WTC11 (cell line): ENCODE measurements at regions not wholly inside any gene's neighbourhood (a gene's known extent, or its start where the extent isn't known, plus 50 kb on each side); places are given as distances from the start of the nearest gene placed in this dataset.

Experiments
- ATAC-seq: fragments of 200-7000 bp; cut with Tn5 transposase; 2 replicates; pipeline ENCODE4 v1.10.0; 2021; ENCODE audit warnings: mild to moderate bottlenecking, moderate library complexity
- CTCF ChIA-PET: fragments of 300-600 bp; sonication (Branson Sonifier 250); formaldehyde crosslinking; loops from one replicate; lab custom pipeline; 2021; ENCODE audit warnings: antibody characterized with exemption; lab: Charles Lee
- POLR2A ChIA-PET: fragments of 350-600 bp; sonication (Branson Sonifier 250); formaldehyde crosslinking; loops from one replicate; lab custom pipeline; 2021; ENCODE audit warnings: antibody characterized with exemption; lab: Charles Lee
- DNase-seq: peaks from one replicate; pipeline ENCODE4 v3.0.0; 2021; ENCODE audit warnings: low spot score
- H3K27ac Mint-ChIP-seq: 2 replicates; pipeline ENCODE4 v1.8.0; 2021; ENCODE audit warnings: mixed read lengths
- H3K27me3 Mint-ChIP-seq: 2 replicates; pipeline ENCODE4 v1.8.0; 2021; ENCODE audit warnings: low read depth, mild to moderate bottlenecking, moderate library complexity, mixed read lengths
- H3K36me3 Mint-ChIP-seq: 2 replicates; pipeline ENCODE4 v1.8.0; 2021; ENCODE audit warnings: mixed read lengths
- H3K4me1 Mint-ChIP-seq: 2 replicates; pipeline ENCODE4 v1.8.0; 2022; ENCODE audit warnings: mixed read lengths
- H3K4me3 Mint-ChIP-seq: 2 replicates; pipeline ENCODE4 v1.8.0; 2021; ENCODE audit warnings: mild to moderate bottlenecking, moderate library complexity, mixed read lengths
- H3K9me3 Mint-ChIP-seq: 2 replicates; pipeline ENCODE4 v1.8.0; 2021; ENCODE audit warnings: mixed read lengths
- ATF3 ChIP-seq: sonication (generic); formaldehyde crosslinking; conservative IDR thresholded peaks from 2 replicates; pipeline ENCODE4 v1.8.1; 2022; ENCODE audit warnings: mild to moderate bottlenecking, missing genetic modification reagents
- EMX1 ChIP-seq: fragments of 250-450 bp; sonication (Bioruptor Pico); IDR thresholded peaks from 2 replicates; pipeline ENCODE4 v1.8.0; 2021; ENCODE audit warnings: mild to moderate bottlenecking
- KAT7 ChIP-seq: sonication (generic); formaldehyde crosslinking; IDR thresholded peaks from 2 replicates; pipeline ENCODE4 v1.8.1; 2023; ENCODE audit warnings: missing genetic modification reagents, mild to moderate bottlenecking, borderline replicate concordance
- NR3C1 ChIP-seq: sonication (generic); formaldehyde crosslinking; conservative IDR thresholded peaks from 2 replicates; pipeline ENCODE4 v1.8.1; 2023; ENCODE audit warnings: low read depth, mild to moderate bottlenecking, missing genetic modification reagents
- STAT6 ChIP-seq: sonication (generic); formaldehyde crosslinking; conservative IDR thresholded peaks from 2 replicates; pipeline ENCODE4 v1.8.1; 2023; ENCODE audit warnings: mild to moderate bottlenecking, low read depth, missing genetic modification reagents, moderate library complexity
- TP53 ChIP-seq: sonication (generic); formaldehyde crosslinking; IDR thresholded peaks from 2 replicates; pipeline ENCODE4 v1.8.1; 2023; ENCODE audit warnings: mild to moderate bottlenecking, missing genetic modification reagents
- TF ChIP-seq, protein P1 (sequence below): sonication (generic); formaldehyde crosslinking; IDR thresholded peaks from 2 replicates; pipeline ENCODE4 v1.8.1; 2022; ENCODE audit warnings: mild to moderate bottlenecking, missing genetic modification reagents, moderate library complexity, borderline replicate concordance
- TF ChIP-seq, protein P2 (sequence below): fragments of 250-450 bp; sonication (Bioruptor Pico); conservative IDR thresholded peaks from 2 replicates; pipeline ENCODE4 v1.9.0; 2021; ENCODE audit warnings: mild to moderate bottlenecking
- TF ChIP-seq, protein P3 (sequence below): fragments of 250-450 bp; sonication (Bioruptor Pico); IDR thresholded peaks from 2 replicates; pipeline ENCODE4 v1.9.0; 2021; ENCODE audit warnings: mild to moderate bottlenecking, borderline replicate concordance
- TF ChIP-seq, protein P4 (sequence below): sonication (generic); formaldehyde crosslinking; IDR thresholded peaks from 2 replicates; pipeline ENCODE4 v1.8.1; 2023; ENCODE audit warnings: mild to moderate bottlenecking, missing genetic modification reagents, borderline replicate concordance
- TF ChIP-seq, protein P5 (sequence below): fragments of 250-450 bp; sonication (Bioruptor Pico); IDR thresholded peaks from 2 replicates; pipeline ENCODE4 v1.9.0; 2021; ENCODE audit warnings: mild to moderate bottlenecking

DNA sequence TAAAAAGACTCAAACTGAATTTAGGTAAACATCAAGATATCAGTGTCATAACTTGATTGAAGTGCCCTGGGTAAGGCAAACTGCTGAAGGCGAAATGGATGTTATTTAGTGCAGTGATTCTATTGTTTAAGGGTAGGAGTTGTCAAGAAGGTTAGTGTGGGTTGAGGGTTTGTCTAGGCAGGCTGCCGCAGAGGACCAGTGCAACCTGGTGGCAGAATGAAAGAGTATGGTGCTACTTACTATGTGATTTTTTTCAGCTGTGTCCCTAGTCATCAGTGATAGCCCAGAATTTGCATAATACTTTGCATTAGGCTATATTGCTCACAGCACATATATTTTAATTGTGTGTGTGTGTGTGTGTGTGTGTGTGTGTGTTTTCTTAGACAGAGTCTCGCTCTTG, 1127.0 kb downstream of the GALC start:
- no peak overlapping the region for H3K4me3 Mint-ChIP-seq
- H3K4me1 Mint-ChIP-seq, result no peaks in the 10 kb centered on the region
- H3K27ac Mint-ChIP-seq, result no peak overlapping the region
- DNase-seq (no peak), ATAC-seq (peak; percentile 50)
- no peaks in the 10 kb centered on the region for H3K36me3 Mint-ChIP-seq
- TF ChIP-seq, protein P1, sequence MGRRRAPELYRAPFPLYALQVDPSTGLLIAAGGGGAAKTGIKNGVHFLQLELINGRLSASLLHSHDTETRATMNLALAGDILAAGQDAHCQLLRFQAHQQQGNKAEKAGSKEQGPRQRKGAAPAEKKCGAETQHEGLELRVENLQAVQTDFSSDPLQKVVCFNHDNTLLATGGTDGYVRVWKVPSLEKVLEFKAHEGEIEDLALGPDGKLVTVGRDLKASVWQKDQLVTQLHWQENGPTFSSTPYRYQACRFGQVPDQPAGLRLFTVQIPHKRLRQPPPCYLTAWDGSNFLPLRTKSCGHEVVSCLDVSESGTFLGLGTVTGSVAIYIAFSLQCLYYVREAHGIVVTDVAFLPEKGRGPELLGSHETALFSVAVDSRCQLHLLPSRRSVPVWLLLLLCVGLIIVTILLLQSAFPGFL (CRISPR knock-in tag), result no peak
- TF ChIP-seq, protein P2, sequence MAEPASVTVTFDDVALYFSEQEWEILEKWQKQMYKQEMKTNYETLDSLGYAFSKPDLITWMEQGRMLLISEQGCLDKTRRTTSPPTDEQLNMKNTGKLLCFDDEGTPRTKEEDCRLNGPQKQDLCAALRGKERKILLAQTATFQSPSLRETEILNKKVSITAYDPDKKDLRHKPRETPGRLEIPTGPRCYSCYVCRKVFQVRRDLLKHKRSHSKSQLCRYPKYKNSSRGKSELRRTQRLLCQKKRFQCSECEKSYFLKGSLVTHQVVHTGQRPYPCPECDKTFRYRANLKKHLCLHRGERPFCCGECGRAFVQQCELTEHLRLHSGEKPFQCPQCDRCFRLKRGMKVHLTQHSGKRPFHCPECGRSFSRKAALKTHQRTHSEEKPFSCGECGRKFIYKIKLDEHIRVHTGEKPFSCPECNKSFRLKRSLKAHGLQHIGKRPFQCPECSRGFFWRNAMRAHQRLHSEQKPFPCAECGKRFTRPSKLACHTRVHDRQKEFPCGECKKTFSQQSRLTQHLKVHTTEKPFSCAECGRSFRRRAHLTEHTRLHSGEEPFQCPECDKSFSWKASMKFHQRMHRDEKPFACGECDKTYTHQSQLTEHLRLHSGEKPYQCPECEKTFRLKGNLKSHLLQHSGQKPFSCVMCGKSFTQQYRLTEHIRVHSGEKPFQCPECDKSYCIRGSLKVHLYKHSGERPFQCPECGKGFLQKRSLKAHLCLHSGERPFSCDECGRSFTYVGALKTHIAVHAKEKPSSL (CRISPR knock-in tag), result no peak
- TF ChIP-seq KAT7 (CRISPR knock-in tag), result no peak
- TF ChIP-seq NR3C1 (CRISPR knock-in tag), result no peak
- TF ChIP-seq, protein P3, sequence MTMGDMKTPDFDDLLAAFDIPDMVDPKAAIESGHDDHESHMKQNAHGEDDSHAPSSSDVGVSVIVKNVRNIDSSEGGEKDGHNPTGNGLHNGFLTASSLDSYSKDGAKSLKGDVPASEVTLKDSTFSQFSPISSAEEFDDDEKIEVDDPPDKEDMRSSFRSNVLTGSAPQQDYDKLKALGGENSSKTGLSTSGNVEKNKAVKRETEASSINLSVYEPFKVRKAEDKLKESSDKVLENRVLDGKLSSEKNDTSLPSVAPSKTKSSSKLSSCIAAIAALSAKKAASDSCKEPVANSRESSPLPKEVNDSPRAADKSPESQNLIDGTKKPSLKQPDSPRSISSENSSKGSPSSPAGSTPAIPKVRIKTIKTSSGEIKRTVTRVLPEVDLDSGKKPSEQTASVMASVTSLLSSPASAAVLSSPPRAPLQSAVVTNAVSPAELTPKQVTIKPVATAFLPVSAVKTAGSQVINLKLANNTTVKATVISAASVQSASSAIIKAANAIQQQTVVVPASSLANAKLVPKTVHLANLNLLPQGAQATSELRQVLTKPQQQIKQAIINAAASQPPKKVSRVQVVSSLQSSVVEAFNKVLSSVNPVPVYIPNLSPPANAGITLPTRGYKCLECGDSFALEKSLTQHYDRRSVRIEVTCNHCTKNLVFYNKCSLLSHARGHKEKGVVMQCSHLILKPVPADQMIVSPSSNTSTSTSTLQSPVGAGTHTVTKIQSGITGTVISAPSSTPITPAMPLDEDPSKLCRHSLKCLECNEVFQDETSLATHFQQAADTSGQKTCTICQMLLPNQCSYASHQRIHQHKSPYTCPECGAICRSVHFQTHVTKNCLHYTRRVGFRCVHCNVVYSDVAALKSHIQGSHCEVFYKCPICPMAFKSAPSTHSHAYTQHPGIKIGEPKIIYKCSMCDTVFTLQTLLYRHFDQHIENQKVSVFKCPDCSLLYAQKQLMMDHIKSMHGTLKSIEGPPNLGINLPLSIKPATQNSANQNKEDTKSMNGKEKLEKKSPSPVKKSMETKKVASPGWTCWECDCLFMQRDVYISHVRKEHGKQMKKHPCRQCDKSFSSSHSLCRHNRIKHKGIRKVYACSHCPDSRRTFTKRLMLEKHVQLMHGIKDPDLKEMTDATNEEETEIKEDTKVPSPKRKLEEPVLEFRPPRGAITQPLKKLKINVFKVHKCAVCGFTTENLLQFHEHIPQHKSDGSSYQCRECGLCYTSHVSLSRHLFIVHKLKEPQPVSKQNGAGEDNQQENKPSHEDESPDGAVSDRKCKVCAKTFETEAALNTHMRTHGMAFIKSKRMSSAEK, result no peak
- TF ChIP-seq, protein P4, sequence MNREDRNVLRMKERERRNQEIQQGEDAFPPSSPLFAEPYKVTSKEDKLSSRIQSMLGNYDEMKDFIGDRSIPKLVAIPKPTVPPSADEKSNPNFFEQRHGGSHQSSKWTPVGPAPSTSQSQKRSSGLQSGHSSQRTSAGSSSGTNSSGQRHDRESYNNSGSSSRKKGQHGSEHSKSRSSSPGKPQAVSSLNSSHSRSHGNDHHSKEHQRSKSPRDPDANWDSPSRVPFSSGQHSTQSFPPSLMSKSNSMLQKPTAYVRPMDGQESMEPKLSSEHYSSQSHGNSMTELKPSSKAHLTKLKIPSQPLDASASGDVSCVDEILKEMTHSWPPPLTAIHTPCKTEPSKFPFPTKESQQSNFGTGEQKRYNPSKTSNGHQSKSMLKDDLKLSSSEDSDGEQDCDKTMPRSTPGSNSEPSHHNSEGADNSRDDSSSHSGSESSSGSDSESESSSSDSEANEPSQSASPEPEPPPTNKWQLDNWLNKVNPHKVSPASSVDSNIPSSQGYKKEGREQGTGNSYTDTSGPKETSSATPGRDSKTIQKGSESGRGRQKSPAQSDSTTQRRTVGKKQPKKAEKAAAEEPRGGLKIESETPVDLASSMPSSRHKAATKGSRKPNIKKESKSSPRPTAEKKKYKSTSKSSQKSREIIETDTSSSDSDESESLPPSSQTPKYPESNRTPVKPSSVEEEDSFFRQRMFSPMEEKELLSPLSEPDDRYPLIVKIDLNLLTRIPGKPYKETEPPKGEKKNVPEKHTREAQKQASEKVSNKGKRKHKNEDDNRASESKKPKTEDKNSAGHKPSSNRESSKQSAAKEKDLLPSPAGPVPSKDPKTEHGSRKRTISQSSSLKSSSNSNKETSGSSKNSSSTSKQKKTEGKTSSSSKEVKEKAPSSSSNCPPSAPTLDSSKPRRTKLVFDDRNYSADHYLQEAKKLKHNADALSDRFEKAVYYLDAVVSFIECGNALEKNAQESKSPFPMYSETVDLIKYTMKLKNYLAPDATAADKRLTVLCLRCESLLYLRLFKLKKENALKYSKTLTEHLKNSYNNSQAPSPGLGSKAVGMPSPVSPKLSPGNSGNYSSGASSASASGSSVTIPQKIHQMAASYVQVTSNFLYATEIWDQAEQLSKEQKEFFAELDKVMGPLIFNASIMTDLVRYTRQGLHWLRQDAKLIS (CRISPR knock-in tag), result no peak
- no peak for TF ChIP-seq STAT6 (CRISPR knock-in tag)
- no peak for TF ChIP-seq ATF3 (CRISPR knock-in tag)
- TF ChIP-seq EMX1 (CRISPR knock-in tag), result no peak
- TF ChIP-seq TP53 (CRISPR knock-in tag), result no peak
- TF ChIP-seq, protein P5, sequence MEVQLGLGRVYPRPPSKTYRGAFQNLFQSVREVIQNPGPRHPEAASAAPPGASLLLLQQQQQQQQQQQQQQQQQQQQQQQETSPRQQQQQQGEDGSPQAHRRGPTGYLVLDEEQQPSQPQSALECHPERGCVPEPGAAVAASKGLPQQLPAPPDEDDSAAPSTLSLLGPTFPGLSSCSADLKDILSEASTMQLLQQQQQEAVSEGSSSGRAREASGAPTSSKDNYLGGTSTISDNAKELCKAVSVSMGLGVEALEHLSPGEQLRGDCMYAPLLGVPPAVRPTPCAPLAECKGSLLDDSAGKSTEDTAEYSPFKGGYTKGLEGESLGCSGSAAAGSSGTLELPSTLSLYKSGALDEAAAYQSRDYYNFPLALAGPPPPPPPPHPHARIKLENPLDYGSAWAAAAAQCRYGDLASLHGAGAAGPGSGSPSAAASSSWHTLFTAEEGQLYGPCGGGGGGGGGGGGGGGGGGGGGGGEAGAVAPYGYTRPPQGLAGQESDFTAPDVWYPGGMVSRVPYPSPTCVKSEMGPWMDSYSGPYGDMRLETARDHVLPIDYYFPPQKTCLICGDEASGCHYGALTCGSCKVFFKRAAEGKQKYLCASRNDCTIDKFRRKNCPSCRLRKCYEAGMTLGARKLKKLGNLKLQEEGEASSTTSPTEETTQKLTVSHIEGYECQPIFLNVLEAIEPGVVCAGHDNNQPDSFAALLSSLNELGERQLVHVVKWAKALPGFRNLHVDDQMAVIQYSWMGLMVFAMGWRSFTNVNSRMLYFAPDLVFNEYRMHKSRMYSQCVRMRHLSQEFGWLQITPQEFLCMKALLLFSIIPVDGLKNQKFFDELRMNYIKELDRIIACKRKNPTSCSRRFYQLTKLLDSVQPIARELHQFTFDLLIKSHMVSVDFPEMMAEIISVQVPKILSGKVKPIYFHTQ (CRISPR knock-in tag), result no peak
- ChIA-PET CTCF (interaction anchor here (0.9 kb wide), 1 partner anchor 778 kb away, joined by 3 read pairs; no protein-coding TSS in a partner anchor), POLR2A (no interaction called here)
- no peaks in the 10 kb centered on the region for H3K27me3 Mint-ChIP-seq
- no peaks in the 10 kb centered on the region for H3K9me3 Mint-ChIP-seq
